ENCODE measurements at regions not wholly inside any gene's neighbourhood (a gene's known extent, or its start where the extent isn't known, plus 50 kb on each side); places are given as distances from the start of the nearest gene placed in this dataset.

- TF ChIP-seq CTCF (conservative IDR thresholded peaks at IDR 0.05; ENCODE audit: low read length): no peak
- TF ChIP-seq EZH2phosphoT487 (IDR thresholded peaks at IDR 0.05; ENCODE audit: borderline replicate concordance, low read depth, low read length): no peak
Observed at GRCh38 chr3:161893972-161894371, 397.4 kb downstream of the OTOL1 start.

All from OCI-LY7 (cell line).